Endodermal cell (in vitro differentiated cells): ENCODE measurements at regions not wholly inside any gene's neighbourhood (a gene's known extent, or its start where the extent isn't known, plus 50 kb on each side); places are given as distances from the start of the nearest gene placed in this dataset.

ENCODE experiments used
- DNase-seq: peaks from one replicate; pipeline ENCODE4 v3.0.0-alpha.2; 2017
- H3K27ac ChIP-seq: 2 replicates; pipeline ENCODE4 v1.5.1; 2013; ENCODE audit warnings: mild to moderate bottlenecking, low read depth, low read length, moderate library complexity
- H3K27me3 ChIP-seq: 2 replicates; pipeline ENCODE4 v1.6.1; 2013; ENCODE audit warnings: mild to moderate bottlenecking, low read length, moderate library complexity; ENCODE audit not compliant: insufficient read depth, control insufficient read depth, poor library complexity, severe bottlenecking
- H3K36me3 ChIP-seq: 2 replicates; pipeline ENCODE4 v1.7.0; 2013; ENCODE audit warnings: mild to moderate bottlenecking, low read length, moderate library complexity; ENCODE audit not compliant: control insufficient read depth, insufficient read depth
- H3K4me1 ChIP-seq: one replicate; pipeline ENCODE4 v1.7.0; 2013; ENCODE audit warnings: low read length; ENCODE audit not compliant: control insufficient read depth, insufficient read depth
- H3K4me3 ChIP-seq: 2 replicates; pipeline ENCODE4 v1.5.1; 2013; ENCODE audit warnings: mild to moderate bottlenecking, low read length, moderate library complexity
- H3K9ac ChIP-seq: 2 replicates; pipeline ENCODE4 v1.6.1; 2013; ENCODE audit warnings: mild to moderate bottlenecking, low read length, moderate library complexity; ENCODE audit not compliant: poor library complexity, severe bottlenecking; ENCODE audit errors: extremely low read depth
- H3K9me3 ChIP-seq: 2 replicates; pipeline ENCODE4 v1.6.1; 2013; ENCODE audit warnings: mild to moderate bottlenecking, low read length, moderate library complexity; ENCODE audit not compliant: control insufficient read depth
- H3K27ac Mint-ChIP-seq: 2 replicates; pipeline ENCODE4 v1.8.0; 2020; ENCODE audit warnings: mixed read lengths
- H3K27me3 Mint-ChIP-seq: 2 replicates; pipeline ENCODE4 v1.8.0; 2021; ENCODE audit warnings: mild to moderate bottlenecking, mixed read lengths; ENCODE audit not compliant: insufficient read depth
- H3K36me3 Mint-ChIP-seq: 2 replicates; pipeline ENCODE4 v1.8.0; 2020; ENCODE audit warnings: low read depth, mixed read lengths
- H3K4me1 Mint-ChIP-seq: 2 replicates; pipeline ENCODE4 v1.8.0; 2020; ENCODE audit warnings: mixed read lengths
- H3K4me3 Mint-ChIP-seq: 2 replicates; pipeline ENCODE4 v1.8.0; 2020; ENCODE audit warnings: mild to moderate bottlenecking, moderate library complexity, mixed read lengths
- H3K9me3 Mint-ChIP-seq: 2 replicates; pipeline ENCODE4 v1.8.0; 2020; ENCODE audit warnings: mild to moderate bottlenecking, mixed read lengths
- WGBS, 2 experiments: methylation state at CpG; one replicate each; pipeline versions ENCODE4 v1.1.5 to v1.1.7; 2013; ENCODE audit warnings: missing lambda C conversion rate in 2 of 2, mixed read lengths in 1 of 2; ENCODE audit not compliant: insufficient coverage in 1 of 2, insufficient read length in 1 of 2; 5-methylcytosine and 5-hydroxymethylcytosine counted together
- TF ChIP-seq, protein P1 (sequence below): fragments of 200-600 bp; sonication (generic); conservative IDR thresholded peaks from 2 replicates; pipeline ENCODE4 v1.5.0; 2021; ENCODE audit warnings: antibody characterized with exemption, mild to moderate bottlenecking

GRCh38 chrX:45447331-45447730 lies 246.7 kb upstream of the DIPK2B start:
- Mint-ChIP-seq H3K9me3 (peaks cover 29% of the 10 kb centered on the region), H3K4me1 (no peaks in the 10 kb centered on the region), H3K4me3 (no peak overlapping the region), H3K36me3 (no peaks in the 10 kb centered on the region), H3K27me3 (no peaks in the 10 kb centered on the region), H3K27ac (no peak overlapping the region)
- Histone ChIP-seq H3K4me3 (no peak overlapping the region), H3K27ac (no peak overlapping the region), H3K36me3 (no peaks in the 10 kb centered on the region), H3K27me3 (no peaks in the 10 kb centered on the region), H3K9ac (no peak overlapping the region), H3K9me3 (no peaks in the 10 kb centered on the region), H3K4me1 (no peaks in the 10 kb centered on the region)
- TF ChIP-seq, protein P1, sequence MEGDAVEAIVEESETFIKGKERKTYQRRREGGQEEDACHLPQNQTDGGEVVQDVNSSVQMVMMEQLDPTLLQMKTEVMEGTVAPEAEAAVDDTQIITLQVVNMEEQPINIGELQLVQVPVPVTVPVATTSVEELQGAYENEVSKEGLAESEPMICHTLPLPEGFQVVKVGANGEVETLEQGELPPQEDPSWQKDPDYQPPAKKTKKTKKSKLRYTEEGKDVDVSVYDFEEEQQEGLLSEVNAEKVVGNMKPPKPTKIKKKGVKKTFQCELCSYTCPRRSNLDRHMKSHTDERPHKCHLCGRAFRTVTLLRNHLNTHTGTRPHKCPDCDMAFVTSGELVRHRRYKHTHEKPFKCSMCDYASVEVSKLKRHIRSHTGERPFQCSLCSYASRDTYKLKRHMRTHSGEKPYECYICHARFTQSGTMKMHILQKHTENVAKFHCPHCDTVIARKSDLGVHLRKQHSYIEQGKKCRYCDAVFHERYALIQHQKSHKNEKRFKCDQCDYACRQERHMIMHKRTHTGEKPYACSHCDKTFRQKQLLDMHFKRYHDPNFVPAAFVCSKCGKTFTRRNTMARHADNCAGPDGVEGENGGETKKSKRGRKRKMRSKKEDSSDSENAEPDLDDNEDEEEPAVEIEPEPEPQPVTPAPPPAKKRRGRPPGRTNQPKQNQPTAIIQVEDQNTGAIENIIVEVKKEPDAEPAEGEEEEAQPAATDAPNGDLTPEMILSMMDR, result no peak
- DNase-seq, result no peak

DNA sequence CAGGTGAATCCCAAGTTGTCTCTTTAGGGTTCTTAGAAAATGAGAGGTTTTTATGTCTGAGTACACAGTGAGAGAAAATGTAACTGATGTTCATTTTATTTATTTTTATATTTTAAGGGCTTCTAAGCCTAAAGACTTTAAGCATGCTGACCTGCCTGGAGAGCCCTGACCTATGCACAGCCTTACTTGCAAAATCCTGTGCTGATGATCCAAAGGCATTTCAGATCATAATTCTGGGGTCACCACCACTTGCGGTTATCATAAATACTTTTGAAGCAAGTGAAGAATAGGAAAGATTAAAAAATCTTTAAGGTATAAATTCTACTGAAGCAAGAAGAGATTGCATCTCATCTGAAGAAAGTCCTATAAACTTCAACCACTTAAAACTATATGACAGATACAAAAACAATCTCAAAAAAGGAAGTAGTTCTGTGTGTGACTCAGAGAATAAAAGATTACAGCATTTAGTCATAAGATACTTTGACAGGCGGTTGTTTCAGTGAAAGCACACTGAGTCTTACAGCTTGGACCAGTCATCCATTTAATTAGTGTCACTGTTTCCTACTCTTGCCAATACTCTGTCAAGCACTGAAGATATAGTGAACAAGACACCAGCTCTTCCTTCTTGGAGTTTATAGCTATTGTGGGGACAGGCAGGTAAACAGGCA lies 245.2 kb upstream of the DIPK2B start:
- no peaks in the 10 kb centered on the region for H3K27me3 Mint-ChIP-seq
- no peak overlapping the region for H3K9ac ChIP-seq
- peaks cover 24% of the 10 kb centered on the region for H3K9me3 Mint-ChIP-seq
- H3K27ac ChIP-seq, result no peak overlapping the region
- no peaks in the 10 kb centered on the region for H3K27me3 ChIP-seq
- H3K36me3 Mint-ChIP-seq, result no peaks in the 10 kb centered on the region
- H3K27ac Mint-ChIP-seq, result no peak overlapping the region
- H3K4me1 Mint-ChIP-seq, result no peaks in the 10 kb centered on the region
- 100% methylated on average over 2 of the region's 2 CpGs; no CpG with 5 or more reads in 1 of the 2 experiments for WGBS, 2 experiments
- no peak overlapping the region for H3K4me3 Mint-ChIP-seq
- DNase-seq, result no peak
- no peaks in the 10 kb centered on the region for H3K4me1 ChIP-seq
- TF ChIP-seq, protein P1, result no peak
- no peaks in the 10 kb centered on the region for H3K36me3 ChIP-seq
- no peaks in the 10 kb centered on the region for H3K9me3 ChIP-seq
- H3K4me3 ChIP-seq, result no peak overlapping the region

DNA sequence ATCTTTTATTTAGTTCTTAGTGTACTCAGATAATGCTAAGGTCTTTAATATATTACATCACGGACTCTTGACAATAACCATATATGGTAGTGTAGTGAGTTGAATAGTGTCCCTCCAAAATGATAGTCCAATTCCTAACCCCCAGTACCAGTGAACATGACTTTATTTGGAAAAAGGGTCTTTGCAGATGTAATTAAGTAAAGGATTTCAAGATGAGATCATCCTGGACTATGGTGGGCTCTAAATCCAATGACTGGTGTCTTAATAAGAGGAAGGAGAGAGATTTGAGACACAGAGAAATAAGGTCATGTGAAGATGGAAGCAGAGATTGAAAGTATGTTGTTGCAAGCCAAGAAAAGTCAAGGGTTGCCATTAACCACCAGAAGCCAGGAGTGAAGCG lies 236.5 kb upstream of the DIPK2B start:
- Histone ChIP-seq H3K4me1 (peaks cover 4% of the 10 kb centered on the region), H3K9me3 (no peaks in the 10 kb centered on the region), H3K27ac (no peak overlapping the region), H3K36me3 (no peaks in the 10 kb centered on the region), H3K9ac (no peak overlapping the region), H3K4me3 (no peak overlapping the region), H3K27me3 (no peaks in the 10 kb centered on the region)
- TF ChIP-seq, protein P1, result no peak
- DNase-seq, result no peak
- Mint-ChIP-seq H3K36me3 (no peaks in the 10 kb centered on the region), H3K27me3 (no peaks in the 10 kb centered on the region), H3K4me1 (peaks cover 28% of the 10 kb centered on the region), H3K9me3 (peaks cover 26% of the 10 kb centered on the region), H3K4me3 (no peak overlapping the region), H3K27ac (no peak overlapping the region)
- WGBS, 2 experiments, result 100% methylated on average over 1 of the region's 2 CpGs; no CpG with 5 or more reads in 1 of the 2 experiments
